DND-41 (cell line): ENCODE measurements at regions not wholly inside any gene's neighbourhood (a gene's known extent, or its start where the extent isn't known, plus 50 kb on each side); places are given as distances from the start of the nearest gene placed in this dataset.

Experiments
- CTCF ChIP-seq: IDR thresholded peaks from 2 replicates; pipeline ENCODE4 v1.5.1; 2012; ENCODE audit warnings: borderline replicate concordance, low read length, moderate library complexity, mild to moderate bottlenecking; ENCODE audit not compliant: poor library complexity, severe bottlenecking; ENCODE audit errors: extremely low read depth
- EZH2 ChIP-seq: IDR thresholded peaks from 3 replicates; pipeline ENCODE4 v1.6.1; 2012; ENCODE audit warnings: borderline replicate concordance, low read depth, mild to moderate bottlenecking, moderate library complexity, low read length, inconsistent platforms; ENCODE audit not compliant: severe bottlenecking

GRCh38 chr10:106302961-106303360 is 861.5 kb downstream of the SORCS1 start:
- no peak for TF ChIP-seq EZH2
- no peak for TF ChIP-seq CTCF
